HG03520 (cell line): ENCODE measurements at regions not wholly inside any gene's neighbourhood (a gene's known extent, or its start where the extent isn't known, plus 50 kb on each side); places are given as distances from the start of the nearest gene placed in this dataset.
"Not testable (repeated sequence)": the region's sequence is repeated elsewhere in the genome, so short reads cannot be mapped to it uniquely, and the experiment has no call there.

Experiments
- ATAC-seq: cut with Tn5 transposase; IDR thresholded peaks from one replicate; pipeline ENCODE4 v1.9.1; 2021; ENCODE audit warnings: mild to moderate bottlenecking, moderate library complexity; ENCODE audit not compliant: unreplicated experiment

DNA sequence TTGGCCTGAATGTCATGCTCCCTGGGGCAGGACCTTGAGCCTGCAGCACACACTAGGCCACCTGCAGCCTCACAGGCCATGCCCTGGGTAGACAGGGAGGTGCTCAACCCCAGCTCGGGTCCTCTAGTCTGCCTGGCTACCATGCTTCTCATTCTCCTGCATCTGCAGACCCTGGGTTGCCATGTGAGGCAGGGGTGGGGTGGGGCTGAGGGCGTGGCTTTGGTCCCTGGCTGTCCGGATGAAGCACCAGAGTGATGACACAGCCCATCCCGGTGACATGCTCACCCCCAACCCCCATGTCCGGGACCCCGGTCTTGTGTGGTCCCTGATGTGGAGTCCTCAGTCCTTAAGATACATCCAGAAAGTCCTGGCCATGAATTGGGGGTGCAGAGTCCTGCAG is 521.8 kb downstream of the GOLGA6L6 start:
- ATAC-seq: not testable (repeated sequence)

DNA sequence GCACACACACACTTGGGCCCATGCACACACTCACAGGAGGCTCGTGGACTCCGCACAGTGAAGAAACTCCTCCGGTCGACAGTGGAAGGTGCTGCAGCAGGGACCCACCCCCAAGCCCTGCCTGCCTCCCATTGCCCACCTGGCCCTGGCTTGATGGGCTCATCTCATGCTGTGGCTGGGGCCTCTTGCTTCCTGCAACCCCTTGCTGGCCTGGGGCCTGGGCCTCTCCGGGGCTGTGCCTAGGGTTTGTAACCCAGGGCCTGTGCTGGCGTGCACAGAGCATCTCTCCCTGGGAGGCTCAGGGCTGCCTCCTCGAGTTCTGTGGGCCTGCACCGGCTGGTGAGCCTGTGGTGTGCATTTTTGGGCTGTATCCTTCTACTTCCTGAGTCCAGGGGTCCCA is 524.0 kb downstream of the GOLGA6L6 start:
- ATAC-seq: not testable (repeated sequence)

DNA sequence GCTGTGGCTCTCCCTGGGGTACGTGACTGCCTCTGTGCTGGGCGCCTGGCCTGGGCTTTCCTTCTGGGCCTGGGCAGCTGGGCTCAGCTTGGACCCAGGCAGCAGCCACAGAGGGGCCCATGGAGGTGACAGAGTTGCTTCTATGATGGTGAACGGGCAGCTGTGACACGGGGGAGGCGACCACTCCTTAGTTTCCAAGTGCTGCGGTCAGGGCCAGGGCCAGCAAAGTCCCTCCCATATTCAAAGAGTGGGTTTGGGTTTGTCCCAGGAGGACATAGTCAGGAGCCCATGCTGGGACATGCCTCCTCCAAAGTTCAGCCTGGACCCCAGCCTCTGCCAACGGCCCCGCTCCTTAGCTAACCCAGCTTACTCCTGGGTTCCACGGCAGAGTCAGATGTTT is 524.7 kb downstream of the GOLGA6L6 start:
- not testable (repeated sequence) for ATAC-seq

DNA sequence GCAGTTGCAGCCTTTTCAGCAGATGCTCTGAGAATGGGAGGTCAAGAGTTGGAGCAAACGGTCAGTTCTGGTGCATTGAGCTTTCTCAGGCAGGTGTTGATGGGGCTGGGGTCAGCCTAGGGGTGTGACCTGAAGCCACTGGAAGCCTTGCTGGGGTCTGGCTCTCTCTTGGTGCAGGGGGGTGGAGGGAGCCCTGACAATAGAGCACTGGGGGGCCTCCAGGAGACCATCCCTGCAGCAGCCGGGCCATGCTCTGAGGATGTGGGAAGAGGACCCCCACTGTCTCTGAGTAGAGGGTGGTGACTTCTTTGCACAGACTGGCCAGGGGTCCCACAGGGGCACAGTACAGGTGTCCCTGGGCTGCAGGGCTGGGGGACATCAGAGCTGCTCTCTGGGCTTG is 528.8 kb downstream of the GOLGA6L6 start:
- not testable (repeated sequence) for ATAC-seq

DNA sequence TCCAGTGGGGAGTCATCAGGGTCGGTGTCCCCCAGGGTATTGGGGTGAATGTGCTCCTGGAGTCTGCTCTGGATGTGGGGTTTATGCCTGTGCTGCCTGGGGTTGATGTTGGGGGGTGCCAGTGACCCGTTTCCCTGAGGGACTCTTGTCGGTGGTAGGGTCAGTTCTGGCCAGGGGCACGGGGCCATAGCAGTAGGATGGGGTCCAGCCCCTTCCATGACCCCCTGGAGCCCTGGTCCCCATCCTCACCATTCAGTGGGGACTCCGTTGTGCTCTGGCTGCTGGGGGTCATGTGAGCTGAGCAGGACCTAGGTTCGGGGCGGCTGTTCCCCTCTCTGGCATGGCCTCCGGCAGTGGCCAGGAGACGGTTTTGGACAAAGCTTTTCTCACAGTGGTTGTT is 530.8 kb downstream of the GOLGA6L6 start:
- ATAC-seq: not testable (repeated sequence)

DNA sequence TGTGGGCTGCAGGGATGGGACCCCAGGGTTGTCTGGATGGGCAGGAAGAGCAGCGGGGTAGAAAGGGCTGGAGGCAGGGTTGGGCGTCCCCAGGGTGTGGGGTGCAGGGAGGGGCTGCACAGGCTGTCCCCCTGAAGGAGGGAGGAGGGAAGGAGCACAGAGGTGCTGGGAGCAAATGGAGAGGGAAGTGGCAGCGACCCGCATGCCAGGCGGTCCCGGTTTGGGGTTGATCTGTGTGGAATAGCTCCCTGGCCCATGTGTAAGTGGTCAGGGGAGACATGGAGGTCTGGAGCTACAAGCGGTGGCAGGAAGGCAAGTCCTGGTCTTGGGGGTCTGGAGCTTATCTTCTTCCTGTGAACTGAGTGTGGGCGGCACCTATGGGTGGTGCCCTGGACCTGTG is 532.0 kb downstream of the GOLGA6L6 start:
- not testable (repeated sequence) for ATAC-seq

DNA sequence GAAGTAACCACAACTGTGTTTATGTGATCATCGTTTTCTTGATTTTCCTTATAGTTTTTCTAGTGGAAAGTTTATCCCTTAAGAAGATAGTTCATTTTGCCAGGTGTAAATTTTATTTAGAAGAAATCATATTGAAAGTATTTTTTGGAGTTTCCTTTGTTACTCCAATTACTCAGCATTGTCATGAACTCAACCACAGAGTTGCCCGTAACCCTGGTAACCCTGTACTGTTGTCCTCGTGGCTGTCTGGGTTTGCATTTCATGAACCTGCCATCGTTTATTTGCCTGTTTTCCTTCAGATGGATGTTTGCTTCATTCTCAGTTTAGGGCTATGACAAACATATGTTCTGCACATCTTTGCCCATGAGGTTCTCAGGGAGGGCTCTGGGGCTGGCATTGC is 534.3 kb downstream of the GOLGA6L6 start:
- ATAC-seq: not testable (repeated sequence)

DNA sequence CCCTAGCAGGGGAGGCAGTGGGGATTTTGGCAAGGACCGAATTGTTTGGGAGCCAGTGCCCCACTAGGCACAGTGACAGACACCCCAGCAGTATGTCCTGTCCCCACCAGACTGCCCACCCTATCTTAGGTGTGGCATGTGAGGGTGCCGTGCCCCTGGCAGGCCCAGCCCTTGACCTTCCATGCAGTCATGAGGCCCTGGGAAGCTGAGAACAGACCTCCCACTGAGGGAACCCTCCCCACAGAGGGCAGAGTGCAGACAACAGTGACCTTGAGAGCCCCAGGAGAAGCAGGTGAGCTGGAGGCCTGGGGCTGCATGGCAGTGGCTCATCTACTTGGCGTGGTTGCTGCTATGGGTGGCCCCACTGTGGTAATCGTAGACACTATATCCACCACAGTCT is 538.1 kb downstream of the GOLGA6L6 start:
- not testable (repeated sequence) for ATAC-seq

DNA sequence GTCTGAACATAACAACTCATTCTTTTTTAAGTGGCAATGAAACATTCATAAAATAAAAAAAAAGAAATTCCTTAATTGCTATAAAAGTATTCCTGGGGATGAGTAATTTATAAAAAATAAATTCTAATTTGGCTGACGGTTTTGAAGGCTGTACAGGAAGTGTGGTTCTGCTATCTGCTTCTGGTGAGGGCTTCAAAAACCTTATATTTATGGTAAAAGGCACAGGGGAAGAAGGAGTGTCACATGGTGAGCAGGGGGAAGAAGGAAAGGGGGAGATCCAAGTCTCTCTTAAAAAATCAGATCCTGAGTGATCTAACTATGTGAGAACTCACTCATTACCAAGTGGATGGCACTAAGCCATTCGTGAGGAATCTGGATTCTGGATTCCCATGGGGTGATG is 539.0 kb downstream of the GOLGA6L6 start:
- not testable (repeated sequence) for ATAC-seq

DNA sequence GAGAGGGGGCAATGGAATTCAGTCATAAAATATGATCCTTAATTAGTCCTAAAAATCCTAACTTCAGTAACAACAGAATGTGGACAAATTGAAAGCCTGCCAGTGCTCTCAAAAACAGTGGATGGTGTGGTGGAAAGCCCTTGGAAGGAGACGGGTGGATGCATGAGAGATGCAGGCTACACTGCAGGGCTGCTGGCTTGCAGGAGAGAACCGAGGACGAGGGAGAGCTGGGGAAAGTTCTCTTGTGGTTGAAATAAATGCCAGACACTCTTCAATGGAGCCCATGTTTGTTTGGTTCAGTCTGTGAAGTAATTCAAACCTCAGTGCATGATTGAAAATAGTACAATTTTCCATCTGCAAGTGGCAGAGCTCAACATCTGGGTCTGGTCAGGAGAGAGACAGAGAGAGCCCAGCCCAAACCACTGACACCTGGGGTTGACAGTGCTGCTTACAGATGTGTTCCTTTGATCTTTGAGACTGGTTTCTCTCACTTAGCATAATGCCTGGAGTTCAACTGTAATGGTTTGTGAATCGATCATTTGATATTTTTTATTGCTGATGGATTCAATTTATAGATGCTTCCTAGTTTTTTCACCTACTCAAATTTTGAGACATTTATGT is 544.9 kb downstream of the GOLGA6L6 start:
- not testable (repeated sequence) for ATAC-seq

DNA sequence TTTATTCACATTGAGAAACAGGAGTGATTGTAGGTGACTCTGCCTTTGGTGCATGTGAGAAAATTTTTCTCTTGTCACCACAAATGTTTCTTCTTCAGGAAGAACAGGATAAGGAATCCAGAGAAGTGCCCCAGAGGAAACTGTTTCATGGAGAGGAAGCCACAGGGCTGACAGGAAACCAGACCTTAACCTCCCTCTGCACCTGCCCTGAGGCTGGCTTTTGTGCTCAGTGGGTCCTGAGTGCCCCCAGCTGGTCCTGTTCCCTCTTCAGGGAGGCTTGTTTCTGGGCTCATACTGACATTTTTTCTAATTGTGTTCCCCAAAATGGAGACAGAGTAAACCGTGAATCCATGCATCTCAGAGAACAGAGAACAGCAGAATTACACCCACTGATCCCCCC is 546.3 kb downstream of the GOLGA6L6 start:
- not testable (repeated sequence) for ATAC-seq

DNA sequence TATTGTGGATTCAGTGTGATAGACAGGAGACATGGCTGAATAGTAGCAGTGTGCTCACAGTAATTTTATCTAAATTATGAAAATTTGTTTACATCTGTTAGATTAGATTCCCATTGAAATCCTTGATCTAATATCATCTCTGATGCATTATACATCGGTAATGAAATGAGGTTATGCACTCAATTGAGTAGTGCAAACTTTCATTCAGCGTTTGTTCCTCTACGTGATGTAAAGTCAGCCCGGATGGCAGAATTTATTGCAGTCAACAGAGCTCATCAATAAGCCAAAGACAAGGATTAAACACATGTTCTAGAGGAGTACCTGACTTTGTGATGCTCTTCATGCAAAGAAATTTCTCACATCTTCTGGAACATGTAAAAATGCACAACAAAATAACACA is 549.2 kb downstream of the GOLGA6L6 start:
- ATAC-seq: no peak

DNA sequence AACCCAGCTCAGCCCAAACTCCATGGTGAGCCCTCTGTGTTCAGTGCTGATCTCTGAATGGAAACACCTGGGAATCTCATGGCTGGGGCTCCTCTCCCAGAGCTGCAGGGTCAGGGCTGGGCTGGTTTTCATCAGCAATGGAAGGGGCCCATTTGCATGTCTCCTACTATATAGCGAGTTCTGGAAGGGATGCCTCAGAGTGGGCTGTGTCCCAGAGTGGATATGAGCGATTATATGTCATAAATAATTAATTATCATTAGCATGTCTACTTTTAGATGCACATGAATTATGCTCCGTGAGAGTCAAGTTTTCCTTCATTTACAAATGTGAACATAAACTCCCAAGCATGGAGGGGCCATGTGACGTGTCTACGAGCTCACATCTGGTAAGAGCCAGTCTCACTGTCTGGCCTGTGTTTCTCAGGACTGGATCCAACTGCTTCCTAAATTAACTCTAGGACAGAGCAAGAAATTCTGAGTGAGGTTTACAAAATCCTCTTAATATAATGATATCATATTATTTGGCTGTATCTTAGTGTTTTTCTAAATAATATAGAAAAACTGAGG is 553.4 kb downstream of the GOLGA6L6 start:
- ATAC-seq: no peak

DNA sequence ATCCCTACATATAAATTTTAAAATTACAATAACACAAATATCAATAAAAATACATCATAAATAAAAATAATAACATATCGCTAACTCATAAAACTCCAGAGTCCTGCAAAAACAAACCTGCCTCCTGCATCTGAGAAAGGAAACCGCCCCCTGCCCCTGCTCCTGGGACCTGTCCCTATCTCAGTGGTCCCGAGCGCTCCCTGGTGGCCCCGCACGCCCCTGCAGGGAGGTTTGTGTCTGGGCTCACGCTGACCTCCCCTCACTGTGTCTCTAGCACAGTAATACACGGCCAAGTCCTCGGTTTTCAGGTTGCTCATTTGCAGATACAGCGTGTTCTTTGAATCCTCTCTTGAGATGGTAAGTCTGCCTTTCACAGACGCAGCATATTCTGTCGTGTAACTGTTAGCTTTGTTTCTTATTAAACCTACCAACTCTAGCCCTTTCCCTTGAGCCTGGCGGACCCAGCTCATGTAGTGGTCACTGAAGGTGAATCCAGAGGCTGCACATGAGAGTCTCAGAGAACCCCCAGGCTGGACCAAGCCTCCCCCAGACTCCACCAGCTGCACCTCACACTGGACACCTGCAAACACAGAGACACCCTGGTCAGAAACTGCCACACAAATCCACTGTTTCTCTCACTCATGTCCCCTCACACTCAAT is 554.1 kb downstream of the GOLGA6L6 start:
- ATAC-seq: no peak

DNA sequence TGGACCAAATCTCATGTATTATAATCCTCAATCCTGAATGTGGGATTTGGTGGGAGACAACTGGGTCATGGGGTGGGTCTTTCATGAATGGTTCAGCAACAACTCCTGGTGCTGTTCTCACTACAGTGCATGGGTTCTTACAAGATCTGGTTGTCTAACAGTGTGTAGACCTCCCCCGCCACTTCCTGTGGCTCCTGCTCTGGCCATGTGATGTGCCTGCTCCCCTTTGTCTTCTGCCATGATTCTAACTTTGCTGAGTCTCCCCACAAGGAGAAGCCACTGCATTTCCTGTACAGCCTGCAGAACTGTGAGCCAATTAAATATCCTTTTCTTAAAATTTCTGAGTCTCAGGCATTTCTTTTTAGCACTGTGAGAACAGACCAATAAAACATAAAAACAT is 557.5 kb downstream of the GOLGA6L6 start:
- ATAC-seq: no peak

DNA sequence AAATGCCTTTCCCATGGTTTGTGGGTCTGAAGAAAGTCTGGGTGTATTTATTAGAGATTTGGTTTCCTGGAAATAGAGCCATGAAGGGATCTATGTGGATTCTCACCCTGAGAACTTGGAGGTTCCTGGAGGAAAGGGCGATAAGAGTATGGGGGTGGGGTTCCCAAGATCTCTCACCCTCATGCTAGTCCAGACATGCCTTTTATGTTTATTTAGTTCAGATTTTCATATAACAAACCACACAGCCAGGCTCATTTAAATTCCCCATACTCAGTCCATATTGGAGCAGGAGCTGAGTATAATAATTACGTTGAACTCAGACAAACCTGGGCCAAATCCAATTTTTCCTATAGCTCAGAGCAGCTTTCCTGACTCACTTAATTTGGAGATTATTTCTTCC is 566.6 kb downstream of the GOLGA6L6 start:
- ATAC-seq: no peak

DNA sequence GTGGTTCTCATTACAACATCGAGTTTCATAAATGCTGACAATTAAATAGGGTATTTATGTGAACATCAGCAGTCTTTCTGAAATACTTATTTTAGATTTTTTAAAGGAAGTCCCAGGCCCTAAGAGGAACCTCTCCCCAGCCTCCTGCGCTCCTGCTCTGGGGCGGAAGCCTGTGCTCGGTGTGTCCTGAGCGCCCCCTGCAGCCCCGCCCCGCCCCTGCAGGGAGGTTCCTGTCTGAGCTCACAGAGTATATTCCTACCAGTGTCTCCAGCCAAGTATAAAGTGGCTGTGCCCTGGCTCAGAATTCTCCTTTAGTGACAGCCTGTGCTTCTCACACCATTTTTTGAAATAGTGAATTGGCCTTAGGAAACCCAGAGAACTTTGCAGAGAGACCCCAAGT is 567.9 kb downstream of the GOLGA6L6 start:
- ATAC-seq: no peak

DNA sequence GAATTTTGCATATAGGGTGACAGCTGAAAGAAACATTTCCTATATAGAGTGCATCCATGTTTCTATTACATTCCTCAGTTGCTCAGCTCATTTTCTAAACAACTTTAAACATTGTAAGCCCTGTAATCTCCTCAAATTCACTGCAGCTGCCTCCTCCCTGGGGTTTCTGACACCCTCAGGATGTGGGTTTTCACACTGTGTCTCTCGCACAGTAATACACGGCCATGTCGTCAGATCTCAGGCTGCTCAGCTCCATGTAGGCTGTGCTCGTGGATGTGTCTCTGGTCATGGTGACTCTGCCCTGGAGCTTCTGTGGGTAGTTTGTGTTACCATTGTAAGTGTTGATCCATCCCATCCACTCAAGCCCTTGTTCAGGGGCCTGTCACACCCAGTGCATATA is 569.0 kb downstream of the GOLGA6L6 start:
- not testable (repeated sequence) for ATAC-seq

DNA sequence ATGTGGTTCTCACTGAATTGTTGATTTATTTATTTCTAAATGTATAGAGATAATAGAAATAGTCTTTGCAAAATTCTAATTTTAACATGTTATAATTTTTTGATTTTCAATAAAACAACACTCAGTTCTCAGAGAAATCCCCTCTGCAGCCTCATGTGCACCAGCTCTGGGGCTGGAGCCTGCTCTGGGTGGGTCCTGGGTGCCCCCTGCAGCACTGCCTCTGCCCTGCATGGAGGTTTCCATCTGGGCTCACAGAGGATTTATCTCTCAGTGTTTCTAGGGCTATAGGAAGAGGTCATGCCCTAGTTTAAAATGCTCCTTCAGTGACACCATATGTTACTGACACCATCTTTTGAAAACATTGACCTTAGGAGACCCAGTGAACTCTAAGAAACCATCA is 576.0 kb downstream of the GOLGA6L6 start:
- not testable (repeated sequence) for ATAC-seq

DNA sequence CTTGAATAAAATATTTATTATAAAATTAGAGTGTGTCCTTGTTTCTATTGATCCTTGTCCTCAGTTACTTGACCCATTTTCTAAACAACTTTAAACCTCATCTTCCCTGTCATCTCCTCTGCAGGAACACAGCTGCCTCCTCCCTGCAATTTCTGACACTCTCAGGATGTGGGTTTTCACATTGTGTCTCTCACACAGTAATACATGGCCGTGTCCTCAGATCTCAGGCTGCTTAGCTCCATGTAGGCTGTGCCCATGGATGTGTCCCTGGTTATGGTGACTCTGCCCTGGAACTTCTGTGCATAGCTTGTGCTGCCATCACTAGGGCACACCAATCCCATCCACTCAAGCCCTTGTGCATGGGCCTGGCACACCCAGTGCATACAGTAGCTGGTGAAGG is 577.1 kb downstream of the GOLGA6L6 start:
- not testable (repeated sequence) for ATAC-seq

DNA sequence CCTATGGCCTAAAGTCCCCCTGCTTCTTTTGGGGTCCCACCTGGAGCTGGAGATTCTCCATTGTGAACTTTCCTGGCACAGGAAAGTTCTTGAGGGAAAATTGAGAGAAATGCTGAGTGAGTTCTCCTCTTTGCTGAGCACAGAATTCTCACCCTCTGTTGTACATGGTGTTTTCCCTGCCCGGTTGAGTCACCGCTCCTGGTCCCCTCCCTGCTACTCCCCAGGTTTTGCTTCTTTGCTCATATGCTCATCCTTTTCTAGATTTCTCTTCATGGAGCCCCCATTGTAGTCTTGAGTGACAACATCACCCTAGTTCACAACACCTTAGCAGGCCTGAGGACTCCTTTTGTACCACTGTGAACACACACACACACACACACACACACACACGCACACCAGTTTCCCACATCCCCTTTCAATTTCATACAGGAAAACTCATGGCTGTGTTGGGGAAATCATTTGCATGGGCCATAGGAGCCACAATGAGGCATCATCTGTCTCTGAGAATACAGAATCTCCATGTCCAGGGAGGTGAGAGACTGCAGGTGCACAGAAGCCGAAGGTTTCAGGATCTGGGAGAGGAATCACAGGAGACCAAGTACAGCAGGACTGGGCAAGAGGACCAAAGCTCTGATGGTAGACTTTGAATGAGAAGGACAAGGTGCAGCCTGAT is 585.3 kb downstream of the GOLGA6L6 start:
- no peak for ATAC-seq
